ENCODE measurements at regions not wholly inside any gene's neighbourhood (a gene's known extent, or its start where the extent isn't known, plus 50 kb on each side); places are given as distances from the start of the nearest gene placed in this dataset.

GRCh38 chr5:154107010-154107409 is 68.2 kb downstream of the MFAP3 start:
- DNase-seq (ENCODE audit: low spot score), result no peak

GRCh38 chr5:154107756-154108155 is 69.0 kb downstream of the MFAP3 start:
- no peak for DNase-seq (ENCODE audit: low spot score)

DNA sequence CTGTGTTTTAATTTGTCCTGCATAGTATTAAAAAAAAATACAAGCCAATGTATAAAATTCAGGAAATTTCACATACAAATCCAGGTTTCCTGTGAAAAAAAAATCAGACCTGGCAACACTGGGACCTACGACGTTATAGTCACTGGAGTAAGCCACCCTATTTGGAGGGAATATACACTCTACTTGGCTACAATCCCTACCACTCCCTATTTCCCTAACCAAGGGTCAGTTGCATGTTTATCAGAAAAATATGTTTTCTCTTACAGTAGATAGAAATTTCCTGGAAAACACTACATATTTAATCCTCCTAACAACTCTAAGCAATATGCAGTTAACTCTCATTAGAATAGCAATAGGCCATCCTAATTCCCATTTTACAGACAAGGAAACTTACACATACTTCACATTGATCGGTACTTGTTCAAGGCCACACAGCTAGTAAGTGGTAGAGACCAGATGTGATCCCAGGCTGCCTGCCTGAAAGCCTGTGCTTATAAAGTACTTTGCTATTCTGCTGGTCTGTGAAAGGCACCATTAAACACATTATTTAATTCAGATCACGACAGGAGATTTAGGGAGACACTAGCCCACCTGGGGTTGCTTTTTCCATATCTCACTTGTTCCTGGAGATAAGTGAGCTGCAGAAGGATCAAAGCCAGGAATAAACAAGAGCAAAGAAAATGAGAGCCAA is 70.8 kb downstream of the MFAP3 start:
- DNase-seq (ENCODE audit: low spot score), result no peak

DNA sequence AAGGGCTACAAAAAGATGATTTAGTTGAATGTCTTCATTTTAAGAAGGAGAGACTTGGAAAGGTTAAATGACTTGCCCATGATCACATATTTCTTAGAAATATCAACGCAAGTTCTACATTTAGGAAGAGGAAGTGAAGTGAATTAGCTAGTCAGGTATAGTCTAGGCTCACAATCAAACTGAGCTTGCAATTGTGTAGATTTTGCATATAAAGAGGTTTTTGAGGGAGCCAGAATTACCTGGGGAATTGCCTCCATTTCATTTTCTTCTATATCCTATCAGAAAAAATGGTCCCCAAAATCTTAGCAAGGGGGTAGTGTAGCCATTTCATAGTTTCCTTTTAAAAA is 71.3 kb downstream of the MFAP3 start:
- no peak for DNase-seq (ENCODE audit: low spot score)

DNA sequence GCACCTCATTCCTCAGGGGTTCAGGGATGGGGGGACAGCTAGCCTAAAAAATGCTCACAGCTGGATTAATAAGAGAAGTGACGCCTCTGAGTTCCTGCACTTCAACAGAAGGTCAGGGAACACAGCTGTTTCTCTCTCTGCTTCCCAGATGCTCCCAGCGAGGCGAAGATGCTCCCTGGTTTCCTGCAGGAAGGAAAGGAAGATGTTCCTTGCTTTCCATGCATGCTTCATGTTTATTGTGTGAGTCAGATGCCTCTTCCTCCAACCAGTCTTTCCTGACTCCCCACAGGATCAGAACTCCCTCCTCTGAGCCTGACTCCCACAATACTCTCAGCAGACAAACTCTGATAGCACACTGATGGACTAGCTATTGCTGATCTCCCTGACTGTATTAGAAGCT is 71.9 kb downstream of the MFAP3 start:
- no peak for DNase-seq (ENCODE audit: low spot score)

- DNase-seq (ENCODE audit: low spot score), result no peak
These were observed 72.4 kb downstream of the MFAP3 start for GRCh38 chr5:154111214-154111613.

DNA sequence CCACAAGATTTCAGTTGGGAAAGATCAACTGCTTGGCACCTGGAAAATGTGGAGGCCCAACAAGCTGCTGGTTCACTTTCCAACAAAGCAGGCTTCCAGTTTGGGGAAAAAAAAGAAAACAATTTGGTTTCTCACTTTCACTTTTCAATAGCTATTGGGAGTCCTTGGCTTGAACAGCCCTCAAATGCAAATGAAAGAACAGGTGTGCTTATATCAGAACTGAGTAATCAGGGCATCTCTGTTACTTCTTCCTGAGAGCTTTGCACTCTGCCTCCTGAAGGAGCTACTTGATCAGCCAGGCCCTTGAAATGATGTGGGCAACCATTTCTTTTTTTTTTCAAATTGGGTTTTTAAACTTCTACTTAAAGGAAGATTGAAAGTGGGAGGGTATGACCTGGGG is 73.5 kb downstream of the MFAP3 start:
- no peak for DNase-seq (ENCODE audit: low spot score)

GRCh38 chr5:154115291-154115690 is 75.2 kb upstream of the GALNT10 start:
- no peak for DNase-seq (ENCODE audit: low spot score)

GRCh38 chr5:154117050-154117449 is 73.5 kb upstream of the GALNT10 start:
- no peak for DNase-seq (ENCODE audit: low spot score)

GRCh38 chr5:154117930-154118329 is 72.6 kb upstream of the GALNT10 start:
- no peak for DNase-seq (ENCODE audit: low spot score)

DNA sequence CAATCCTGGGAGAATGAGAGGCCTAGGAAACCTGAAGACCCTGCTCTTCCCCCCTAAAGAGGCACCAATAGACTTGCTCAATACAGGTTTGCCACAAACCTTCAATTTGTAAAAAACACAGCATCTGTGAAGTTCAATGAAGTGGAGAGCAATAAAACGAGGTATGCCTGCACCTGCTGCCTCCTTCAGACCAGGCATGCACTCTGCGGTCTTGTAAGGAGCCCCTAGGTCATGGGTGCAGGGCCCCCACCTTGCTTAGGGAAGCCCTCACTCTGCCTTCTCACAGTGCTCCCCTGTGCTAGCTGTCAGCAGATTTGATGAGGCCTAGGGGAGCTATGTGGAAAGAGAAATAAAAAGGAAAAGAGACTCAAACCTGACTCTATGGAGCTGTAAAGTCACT is 72.1 kb upstream of the GALNT10 start:
- no peak for DNase-seq (ENCODE audit: low spot score)

GRCh38 chr5:154118893-154119336 is 71.6 kb upstream of the GALNT10 start:
- DNase-seq (ENCODE audit: low spot score), result no peak

DNA sequence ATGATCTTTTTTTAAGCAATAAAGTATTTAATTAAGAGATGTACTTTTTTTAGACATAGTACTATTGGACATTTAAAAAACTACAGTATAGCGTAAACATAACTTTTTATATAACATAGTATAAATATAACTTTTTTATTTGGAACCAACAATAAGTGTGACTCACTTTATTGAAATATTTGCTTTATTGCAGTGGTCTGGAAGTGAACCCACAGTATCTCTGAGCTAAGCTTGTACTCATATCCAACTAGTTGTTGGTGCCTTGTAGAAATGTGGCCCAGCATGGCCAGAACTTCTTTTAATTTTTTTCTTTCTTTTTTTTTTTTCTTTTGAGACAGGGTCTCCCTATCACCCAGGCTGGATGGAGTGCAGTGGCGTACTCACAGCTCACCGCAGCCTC is 61.5 kb upstream of the GALNT10 start:
- no peak for DNase-seq (ENCODE audit: low spot score)

GRCh38 chr5:154129921-154130320 is 60.6 kb upstream of the GALNT10 start:
- DNase-seq (ENCODE audit: low spot score), result no peak

DNA sequence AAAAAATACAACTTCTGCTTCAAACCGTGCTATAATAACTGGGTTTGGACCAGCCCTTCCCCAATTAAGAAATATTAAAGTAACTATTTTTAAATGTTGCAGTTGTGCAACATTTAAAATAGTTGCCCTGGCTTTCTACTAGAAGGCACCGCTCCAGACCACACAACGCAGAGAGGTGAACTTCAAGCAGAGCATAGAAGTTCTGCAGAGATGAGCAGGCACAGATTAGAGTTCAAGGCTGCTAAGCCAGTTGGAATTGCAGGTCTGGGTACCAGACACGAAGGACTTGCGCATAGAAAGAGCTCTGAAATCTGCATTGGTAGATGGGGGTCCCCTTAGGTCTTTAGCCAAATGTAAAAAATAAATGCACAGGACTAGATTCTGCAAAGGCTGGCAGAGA is 58.7 kb upstream of the GALNT10 start:
- DNase-seq (ENCODE audit: low spot score), result no peak

DNA sequence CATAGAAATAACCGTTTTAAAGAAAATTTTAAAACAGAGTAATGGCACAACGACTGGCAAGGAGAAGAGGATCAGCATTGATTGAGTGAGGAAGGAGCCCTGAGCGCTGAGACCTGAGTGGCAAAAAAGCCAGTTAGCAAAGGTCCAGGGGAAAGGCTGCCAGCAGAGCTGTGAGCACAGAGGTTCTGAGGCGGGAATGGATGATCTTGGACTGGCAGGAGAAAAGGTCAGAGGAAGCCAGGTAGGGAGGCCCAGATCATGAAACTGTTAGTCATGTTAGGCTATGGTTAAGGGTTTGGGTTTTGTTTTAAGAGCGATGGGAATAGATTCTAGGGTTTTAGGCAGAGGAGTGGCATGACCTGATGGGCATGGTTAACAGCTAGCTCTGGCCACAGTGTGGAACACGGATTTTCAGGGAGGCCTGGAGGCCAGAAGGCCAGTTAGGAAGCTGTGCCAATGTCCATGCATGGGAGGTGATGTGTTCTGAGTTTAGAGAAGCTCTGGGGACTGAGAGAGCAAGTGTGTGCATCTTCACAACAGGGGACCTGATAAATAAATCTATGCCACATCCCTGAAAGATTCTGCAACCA is 57.7 kb upstream of the GALNT10 start:
- no peak for DNase-seq (ENCODE audit: low spot score)

DNA sequence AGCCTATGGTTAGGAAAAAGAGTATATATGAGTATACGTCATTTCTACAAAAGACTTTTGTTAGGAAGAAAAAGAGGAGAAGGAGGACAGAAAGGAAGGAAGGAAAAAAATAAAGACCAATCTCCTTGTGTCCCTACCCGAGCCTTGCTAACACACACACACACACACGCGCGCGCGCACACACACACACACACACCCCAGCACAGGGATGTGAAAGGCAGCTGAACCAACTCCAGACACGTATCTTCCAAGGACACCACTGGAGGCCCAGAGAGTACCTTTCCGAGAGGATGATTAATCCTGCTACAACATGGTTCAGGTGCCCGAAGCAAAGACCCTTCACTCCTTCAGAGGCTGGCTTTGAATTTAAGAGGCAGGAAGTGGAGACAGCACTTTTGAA is 56.9 kb upstream of the GALNT10 start:
- no peak for DNase-seq (ENCODE audit: low spot score)

GRCh38 chr5:154134499-154134898 is 56.0 kb upstream of the GALNT10 start:
- DNase-seq (ENCODE audit: low spot score), result no peak

- DNase-seq (ENCODE audit: low spot score), result no peak
These were observed 55.3 kb upstream of the GALNT10 start for GRCh38 chr5:154135125-154135817.

DNA sequence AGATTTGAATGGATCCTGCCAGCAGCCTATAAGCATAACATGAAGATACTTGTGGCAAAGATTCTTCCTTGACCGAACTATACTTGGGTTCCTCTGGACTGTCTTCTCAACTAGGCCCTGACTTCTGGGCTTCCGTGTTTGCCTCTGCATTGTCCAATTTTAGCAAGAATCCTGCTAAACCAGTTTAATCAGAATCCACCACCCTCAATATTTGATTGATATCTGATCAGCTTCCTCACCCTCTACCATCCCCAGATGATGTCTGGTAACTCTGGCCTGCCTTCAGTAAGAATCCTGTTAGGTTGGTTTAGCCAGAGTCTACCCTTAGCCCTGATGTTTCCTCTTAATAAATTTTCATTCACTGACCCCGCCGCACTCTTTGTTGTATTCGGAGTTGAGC is 54.4 kb upstream of the GALNT10 start:
- no peak for DNase-seq (ENCODE audit: low spot score)

- DNase-seq (ENCODE audit: low spot score), result peak; percentile 40
These were observed 51.8 kb upstream of the GALNT10 start for GRCh38 chr5:154138701-154139100.

GRCh38 chr5:154140381-154140780 is 50.2 kb upstream of the GALNT10 start:
- DNase-seq (ENCODE audit: low spot score), result no peak

Measured in putamen (tissue), 1 donor.